CD14-positive monocyte (primary cell): ENCODE measurements at regions not wholly inside any gene's neighbourhood (a gene's known extent, or its start where the extent isn't known, plus 50 kb on each side); places are given as distances from the start of the nearest gene placed in this dataset.

Source experiments
- DNase-seq, 3 donors: peaks; one replicate each; pipeline ENCODE4 v3.0.0-alpha.2; 2011 to 2022
- H2AFZ ChIP-seq: 2 replicates; pipeline ENCODE4 v1.6.0; 2012; ENCODE audit warnings: mild to moderate bottlenecking, low read depth, low read length, inconsistent platforms; ENCODE audit not compliant: insufficient read depth, poor library complexity, severe bottlenecking
- H3K27ac ChIP-seq, 2 donors: 1 replicate in 1 of 2; 2 replicates in 1 of 2; pipeline ENCODE4 v1.5.1; 2012 to 2013; ENCODE audit warnings: low read length in 2 of 2, control low read depth in 1 of 2, inconsistent platforms in 1 of 2, low read depth in 1 of 2, mild to moderate bottlenecking in 1 of 2
- H3K27me3 ChIP-seq, 2 donors: one replicate each; pipeline versions ENCODE4 v1.6.0 to v1.6.1; 2011 to 2013; ENCODE audit warnings: low read length in 2 of 2; ENCODE audit not compliant: control insufficient read depth in 2 of 2, insufficient read depth in 2 of 2
- H3K36me3 ChIP-seq, 2 donors: replicated peaks in 1 of 2; 1 replicate in 1 of 2; 2 replicates in 1 of 2; pipeline versions ENCODE4 v1.5.1 to v1.6.1; 2012 to 2013; ENCODE audit warnings: low read length in 2 of 2, control low read depth in 1 of 2, inconsistent platforms in 1 of 2, mild to moderate bottlenecking in 1 of 2; ENCODE audit not compliant: insufficient read depth in 2 of 2, control insufficient read depth in 1 of 2
- H3K4me1 ChIP-seq, 2 donors: 1 replicate in 1 of 2; 2 replicates in 1 of 2; pipeline versions ENCODE4 v1.5.1 to v1.6.1; 2012 to 2013; ENCODE audit warnings: low read length in 2 of 2, control low read depth in 1 of 2, inconsistent platforms in 1 of 2, mild to moderate bottlenecking in 1 of 2, moderate library complexity in 1 of 2; ENCODE audit not compliant: insufficient read depth in 2 of 2, control insufficient read depth in 1 of 2
- H3K4me2 ChIP-seq: replicated peaks from 2 replicates; pipeline ENCODE3; 2012; ENCODE audit warnings: low read length, moderate library complexity, mild to moderate bottlenecking; ENCODE audit not compliant: poor library complexity, severe bottlenecking; ENCODE audit errors: extremely low read depth
- H3K4me3 ChIP-seq, 3 experiments: fragments of 200-600 bp in 1 of 3; sonication (generic) in 1 of 3; replicated peaks in 1 of 3; 1 replicate in 2 of 3; 2 replicates in 1 of 3; pipeline ENCODE4 v1.5.1; 2011 to 2013; ENCODE audit warnings: low read length in 3 of 3, mild to moderate bottlenecking in 3 of 3, control low read depth in 2 of 3, low read depth in 2 of 3, inconsistent platforms in 1 of 3, moderate library complexity in 1 of 3
- H3K79me2 ChIP-seq: 2 replicates; pipeline ENCODE4 v1.6.0; 2012; ENCODE audit warnings: mild to moderate bottlenecking, control low read depth, inconsistent platforms, low read length, moderate library complexity; ENCODE audit not compliant: insufficient read depth
- H3K9ac ChIP-seq: 2 replicates; pipeline ENCODE4 v1.6.0; 2017; ENCODE audit warnings: low read length, mild to moderate bottlenecking; ENCODE audit not compliant: insufficient read depth, poor library complexity, severe bottlenecking
- H3K9me3 ChIP-seq, 2 donors: replicated peaks in 1 of 2; 1 replicate in 1 of 2; 2 replicates in 1 of 2; pipeline versions ENCODE4 v1.5.1 to v1.6.1; 2012 to 2013; ENCODE audit warnings: low read length in 2 of 2, control low read depth in 1 of 2; ENCODE audit not compliant: control insufficient read depth in 1 of 2, insufficient read depth in 1 of 2
- H4K20me1 ChIP-seq: 2 replicates; pipeline ENCODE4 v1.6.0; 2012; ENCODE audit warnings: mild to moderate bottlenecking, low read length, control low read depth, moderate library complexity; ENCODE audit not compliant: insufficient read depth
- H3K27ac Mint-ChIP-seq, 7 donors: one replicate each; pipeline ENCODE4 v1.8.0; 2020; ENCODE audit warnings: mild to moderate bottlenecking in 7 of 7, mixed read lengths in 7 of 7, moderate library complexity in 6 of 7, inconsistent platforms in 2 of 7
- H3K27me3 Mint-ChIP-seq, 3 donors: one replicate each; pipeline ENCODE4 v1.8.0; 2021 to 2022; ENCODE audit warnings: low read depth in 3 of 3, mild to moderate bottlenecking in 3 of 3, mixed read lengths in 3 of 3, moderate library complexity in 3 of 3, inconsistent platforms in 1 of 3
- H3K36me3 Mint-ChIP-seq, 2 donors: one replicate each; pipeline ENCODE4 v1.8.0; 2020; ENCODE audit warnings: mixed read lengths in 2 of 2, inconsistent platforms in 1 of 2, mild to moderate bottlenecking in 1 of 2
- H3K4me1 Mint-ChIP-seq: one replicate; pipeline ENCODE4 v1.8.0; 2020; ENCODE audit warnings: mild to moderate bottlenecking, mixed read lengths
- H3K4me3 Mint-ChIP-seq, 2 donors: one replicate each; pipeline ENCODE4 v1.8.0; 2020; ENCODE audit warnings: mild to moderate bottlenecking in 2 of 2, mixed read lengths in 2 of 2, moderate library complexity in 1 of 2
- H3K9me3 Mint-ChIP-seq, 7 donors: one replicate each; pipeline ENCODE4 v1.8.0; 2020 to 2022; ENCODE audit warnings: mixed read lengths in 7 of 7, mild to moderate bottlenecking in 6 of 7, moderate library complexity in 6 of 7, inconsistent platforms in 2 of 7
- WGBS: methylation state at CpG from one replicate; pipeline ENCODE4 v1.1.5; 2013; ENCODE audit warnings: missing lambda C conversion rate; ENCODE audit not compliant: insufficient coverage; 5-methylcytosine and 5-hydroxymethylcytosine counted together
- intact Hi-C, 2 donors: fragments of 100-400 bp; cut with micrococcal nuclease; formaldehyde crosslinking; loops; one replicate each; pipeline versions ENCODE4 v1.15.0 to v1.15.1; 2023
- TF ChIP-seq, protein P1 (sequence below): fragments of 200-600 bp; IDR thresholded peaks from one replicate; pipeline ENCODE4 v1.8.0; 2022; ENCODE audit warnings: antibody characterized with exemption, mild to moderate bottlenecking

DNA sequence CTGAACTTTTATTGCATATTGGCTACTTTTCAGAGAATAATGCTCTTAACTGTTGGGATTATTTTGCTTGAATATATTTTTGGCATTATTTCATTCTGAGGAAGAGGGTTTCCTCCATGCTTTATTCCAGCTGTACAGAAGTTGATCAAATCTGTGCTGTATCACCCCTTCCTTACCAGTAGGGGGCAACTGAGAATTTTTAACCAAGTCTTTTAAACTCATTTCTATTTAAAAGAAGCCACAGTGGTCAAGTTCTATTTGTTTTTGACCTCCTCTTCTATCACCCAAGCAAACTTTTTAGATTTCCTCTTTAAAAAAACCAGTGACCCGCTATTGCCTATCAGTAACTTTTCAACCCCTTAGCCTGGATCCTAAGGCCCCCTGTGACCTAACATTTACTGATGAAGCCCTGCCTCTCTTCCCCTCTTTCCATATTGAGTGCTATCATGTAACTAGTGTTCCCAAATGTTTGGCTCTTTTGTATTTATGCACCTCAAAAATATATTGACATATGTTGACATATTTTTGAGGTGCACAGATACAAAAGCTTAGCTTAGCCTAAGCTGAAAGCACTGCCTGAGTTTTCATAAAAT is 80.6 kb downstream of the FBXO4 start:
- no peak overlapping the region for H3K27ac Mint-ChIP-seq
- no CpG with 5 or more reads among the region's 1 CpG for WGBS

DNA sequence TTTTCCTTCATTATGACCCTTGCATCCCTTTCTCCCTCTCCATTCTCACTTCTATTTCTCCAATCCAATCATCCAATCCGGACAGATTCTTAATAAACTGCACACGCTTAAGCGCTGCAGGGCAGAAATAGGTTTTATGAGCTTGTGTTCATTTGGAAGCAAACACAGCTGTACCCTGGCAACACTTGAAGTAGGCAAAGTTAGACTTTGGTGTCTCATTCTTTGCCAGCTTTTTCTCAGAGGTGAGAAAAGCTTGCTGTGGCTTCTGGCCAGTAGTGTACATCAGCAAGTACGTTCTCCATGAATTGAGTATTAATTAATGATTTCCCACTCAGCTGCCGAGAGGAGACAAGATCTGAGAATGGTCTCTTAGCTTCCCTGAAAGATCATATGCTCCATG is 88.5 kb downstream of the FBXO4 start:
- Mint-ChIP-seq H3K36me3 (no peaks in the 10 kb centered on the region), H3K9me3 (peaks cover 0 to 2% (median 0%) of the 10 kb centered on the region in 7 donors), H3K4me3 (no peak overlapping the region), H3K27ac (no peak overlapping the region), H3K27me3 (peaks cover 1 to 4% (median 1%) of the 10 kb centered on the region in 3 donors), H3K4me1 (no peaks in the 10 kb centered on the region)
- Histone ChIP-seq H3K27me3 (no peaks in the 10 kb centered on the region), H4K20me1 (no peaks in the 10 kb centered on the region), H3K9ac (no peak overlapping the region), H3K4me2 (no peak overlapping the region), H3K4me3 (no peak overlapping the region), H3K79me2 (no peaks in the 10 kb centered on the region), H3K4me1 (no peaks in the 10 kb centered on the region), H3K27ac (no peak overlapping the region), H3K9me3 (no peaks in the 10 kb centered on the region), H2AFZ (no peak overlapping the region), H3K36me3 (no peaks in the 10 kb centered on the region)
- TF ChIP-seq, protein P1, sequence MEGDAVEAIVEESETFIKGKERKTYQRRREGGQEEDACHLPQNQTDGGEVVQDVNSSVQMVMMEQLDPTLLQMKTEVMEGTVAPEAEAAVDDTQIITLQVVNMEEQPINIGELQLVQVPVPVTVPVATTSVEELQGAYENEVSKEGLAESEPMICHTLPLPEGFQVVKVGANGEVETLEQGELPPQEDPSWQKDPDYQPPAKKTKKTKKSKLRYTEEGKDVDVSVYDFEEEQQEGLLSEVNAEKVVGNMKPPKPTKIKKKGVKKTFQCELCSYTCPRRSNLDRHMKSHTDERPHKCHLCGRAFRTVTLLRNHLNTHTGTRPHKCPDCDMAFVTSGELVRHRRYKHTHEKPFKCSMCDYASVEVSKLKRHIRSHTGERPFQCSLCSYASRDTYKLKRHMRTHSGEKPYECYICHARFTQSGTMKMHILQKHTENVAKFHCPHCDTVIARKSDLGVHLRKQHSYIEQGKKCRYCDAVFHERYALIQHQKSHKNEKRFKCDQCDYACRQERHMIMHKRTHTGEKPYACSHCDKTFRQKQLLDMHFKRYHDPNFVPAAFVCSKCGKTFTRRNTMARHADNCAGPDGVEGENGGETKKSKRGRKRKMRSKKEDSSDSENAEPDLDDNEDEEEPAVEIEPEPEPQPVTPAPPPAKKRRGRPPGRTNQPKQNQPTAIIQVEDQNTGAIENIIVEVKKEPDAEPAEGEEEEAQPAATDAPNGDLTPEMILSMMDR = no peak
- 93% methylated on average over 4 of the region's 5 CpGs for WGBS
- intact Hi-C loops = no loop called here
- DNase-seq = no peak

More for the DNA sequence above, 80.6 kb downstream of the FBXO4 start:
- Mint-ChIP-seq H3K4me3 (no peak overlapping the region), H3K9me3 (no peaks in the 10 kb centered on the region), H3K4me1 (no peaks in the 10 kb centered on the region), H3K36me3 (no peaks in the 10 kb centered on the region), H3K27me3 (peaks cover 0 to 4% (median 0%) of the 10 kb centered on the region in 3 donors)
- Histone ChIP-seq H3K36me3 (no peaks in the 10 kb centered on the region), H4K20me1 (no peaks in the 10 kb centered on the region), H3K9me3 (no peaks in the 10 kb centered on the region), H3K9ac (no peak overlapping the region), H3K79me2 (no peaks in the 10 kb centered on the region), H3K4me2 (no peak overlapping the region), H3K27me3 (no peaks in the 10 kb centered on the region), H3K27ac (no peak overlapping the region), H3K4me3 (no peak overlapping the region), H2AFZ (no peak overlapping the region), H3K4me1 (no peaks in the 10 kb centered on the region)
- TF ChIP-seq, protein P1 = peak; percentile 80
- intact Hi-C loops = no loop called here
- no peak for DNase-seq
